ENCODE measurements at regions not wholly inside any gene's neighbourhood (a gene's known extent, or its start where the extent isn't known, plus 50 kb on each side); places are given as distances from the start of the nearest gene placed in this dataset.

DNA sequence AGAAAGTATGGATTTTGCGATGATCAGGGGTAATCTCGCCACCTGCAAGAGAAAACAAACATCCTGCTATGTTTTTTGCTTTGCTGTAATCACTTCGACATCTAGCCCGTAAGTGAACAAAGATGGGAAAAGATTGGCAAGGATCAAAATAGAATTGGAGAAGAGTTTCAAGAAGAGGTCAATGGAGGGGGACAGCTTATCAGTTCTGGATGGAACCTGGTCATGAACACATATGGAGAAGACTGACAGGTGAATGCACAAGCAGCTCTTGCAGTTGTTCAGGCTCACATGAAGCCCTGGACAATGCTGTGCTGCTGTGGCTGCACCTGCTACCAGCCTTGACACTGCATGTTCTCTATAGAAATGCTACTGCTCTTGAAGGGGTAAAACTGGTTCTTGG, 222.1 kb downstream of the BCAS1 start:
- no peak for DNase-seq
- no peaks in the 10 kb centered on the region for H3K9me3 Mint-ChIP-seq
- no peak overlapping the region for H3K4me3 ChIP-seq (ENCODE audit: control insufficient read depth in 1 of 2, extremely low read depth in 1 of 2, low read length in 1 of 2)
- 87% methylated on average over 4 of the region's 4 CpGs for WGBS (ENCODE audit: insufficient coverage)
- POLR2A ChIA-PET = no interaction called here
- ATAC-seq (replicated peaks in 1 of 4) = no peak
- no peaks in the 10 kb centered on the region for H3K27me3 Mint-ChIP-seq
- peaks cover 35 to 49% of the 10 kb centered on the region in 2 experiments for H3K4me1 ChIP-seq (ENCODE audit: control insufficient read depth in 1 of 2, extremely low read depth in 1 of 2, insufficient read depth in 2 of 2, low read length in 2 of 2)
- CTCF ChIA-PET = interaction anchor here in 1 of 2 donors (0.6 kb wide), 1 partner anchor 25 kb away, joined by 3 read pairs; no protein-coding TSS in a partner anchor
- peaks cover 3% of the 10 kb centered on the region for H3K36me3 Mint-ChIP-seq
- H3K36me3 ChIP-seq (ENCODE audit: control insufficient read depth in 2 of 2, extremely low read depth in 1 of 2, insufficient read depth in 1 of 2, low read length in 1 of 2) = no peaks in the 10 kb centered on the region
- H3K27ac ChIP-seq (ENCODE audit: low read length) = no peak overlapping the region
- peak overlapping the region; percentile 3 to 94 for H3K27ac Mint-ChIP-seq
- no peaks in the 10 kb centered on the region for H3K27me3 ChIP-seq (replicated peaks in 1 of 2; ENCODE audit: control insufficient read depth in 2 of 2, extremely low read depth in 1 of 2, insufficient read depth in 2 of 2, low read length in 1 of 2)
- H3K9me3 ChIP-seq = no peaks in the 10 kb centered on the region
- peak overlapping the region in 1 of 3 donors; percentile 71 for H3K4me3 Mint-ChIP-seq
- H3K4me1 Mint-ChIP-seq = peaks cover 54 to 67% (median 60%) of the 10 kb centered on the region in 3 donors

DNA sequence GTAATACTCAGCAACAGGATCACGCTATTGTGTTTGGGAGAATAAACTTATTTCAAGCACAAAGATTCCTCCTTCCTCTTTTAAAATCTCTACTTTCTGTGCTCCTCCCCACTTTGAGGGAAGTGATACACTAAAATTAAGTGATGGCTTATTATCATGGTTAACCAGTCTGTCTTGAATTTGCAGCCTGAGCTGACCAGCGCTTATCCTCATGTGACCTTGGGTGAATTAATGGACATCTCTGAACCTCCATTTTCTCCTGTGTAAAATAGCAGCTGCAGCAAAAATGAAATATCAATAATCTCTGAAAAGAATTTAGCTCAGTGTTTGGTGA, 222.6 kb downstream of the BCAS1 start:
- ATAC-seq (replicated peaks in 1 of 4) = no peak
- CTCF ChIA-PET = interaction anchor here (0.6 to 1.4 kb wide), 2 partner anchors 24 to 25 kb away, joined by 3 to 6 read pairs; no protein-coding TSS in a partner anchor

DNA sequence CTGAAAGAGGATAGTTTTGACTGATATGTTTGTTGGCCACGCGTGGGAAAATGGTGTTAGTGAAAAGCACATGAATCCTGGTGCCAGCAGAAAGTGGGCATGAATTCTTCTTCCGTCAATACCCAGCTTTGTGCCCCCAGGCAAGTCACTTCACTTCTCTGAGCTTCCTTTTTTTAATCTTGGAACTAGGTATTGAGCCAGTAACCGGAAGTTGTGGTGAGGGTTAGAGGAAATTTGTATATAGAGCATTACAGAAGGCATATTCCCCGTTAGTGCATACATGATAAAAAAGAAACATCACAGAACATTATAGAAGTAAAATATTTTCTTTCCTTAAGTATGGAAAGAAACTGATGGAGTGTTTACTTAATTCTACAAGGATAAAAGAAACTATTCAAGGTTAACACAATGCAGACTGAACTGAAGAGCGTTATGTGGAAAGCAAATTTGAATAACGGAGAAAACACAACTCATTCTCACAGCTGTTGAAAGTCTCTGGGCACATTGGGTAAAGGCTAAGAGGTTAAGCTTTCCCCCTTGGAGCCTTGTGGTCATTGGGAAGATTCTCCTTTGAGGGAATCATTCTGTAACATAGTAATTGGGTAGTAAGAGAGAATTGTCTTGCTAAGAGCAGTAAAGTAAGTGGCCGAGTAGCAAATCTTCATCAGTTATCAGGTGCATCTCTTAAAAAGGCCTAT, 223.1 kb downstream of the BCAS1 start:
- DNase-seq = peak in 2 of 35 experiments; percentile 22 to 58

More for the DNA sequence above, 222.6 kb downstream of the BCAS1 start:
- Mint-ChIP-seq H3K27me3 (no peaks in the 10 kb centered on the region), H3K36me3 (peaks cover 3% of the 10 kb centered on the region), H3K27ac (peak overlapping the region; percentile 91 to 94), H3K9me3 (no peaks in the 10 kb centered on the region), H3K4me1 (peaks cover 59 to 72% (median 62%) of the 10 kb centered on the region in 3 donors), H3K4me3 (peak overlapping the region in 1 of 3 donors; percentile 71)
- H3K4me1 ChIP-seq (ENCODE audit: control insufficient read depth in 1 of 2, extremely low read depth in 1 of 2, insufficient read depth in 2 of 2, low read length in 2 of 2) = peaks cover 40 to 53% of the 10 kb centered on the region in 2 experiments
- no CpG with 5 or more reads among the region's 2 CpGs for WGBS (ENCODE audit: insufficient coverage)
- POLR2A ChIA-PET = no interaction called here
- no peak overlapping the region for H3K4me3 ChIP-seq (ENCODE audit: control insufficient read depth in 1 of 2, extremely low read depth in 1 of 2, low read length in 1 of 2)
- H3K36me3 ChIP-seq (ENCODE audit: control insufficient read depth in 2 of 2, extremely low read depth in 1 of 2, insufficient read depth in 1 of 2, low read length in 1 of 2) = no peaks in the 10 kb centered on the region
- no peak for DNase-seq
- no peaks in the 10 kb centered on the region for H3K9me3 ChIP-seq
- no peaks in the 10 kb centered on the region for H3K27me3 ChIP-seq (replicated peaks in 1 of 2; ENCODE audit: control insufficient read depth in 2 of 2, extremely low read depth in 1 of 2, insufficient read depth in 2 of 2, low read length in 1 of 2)
- no peak overlapping the region for H3K27ac ChIP-seq (ENCODE audit: low read length)

DNA sequence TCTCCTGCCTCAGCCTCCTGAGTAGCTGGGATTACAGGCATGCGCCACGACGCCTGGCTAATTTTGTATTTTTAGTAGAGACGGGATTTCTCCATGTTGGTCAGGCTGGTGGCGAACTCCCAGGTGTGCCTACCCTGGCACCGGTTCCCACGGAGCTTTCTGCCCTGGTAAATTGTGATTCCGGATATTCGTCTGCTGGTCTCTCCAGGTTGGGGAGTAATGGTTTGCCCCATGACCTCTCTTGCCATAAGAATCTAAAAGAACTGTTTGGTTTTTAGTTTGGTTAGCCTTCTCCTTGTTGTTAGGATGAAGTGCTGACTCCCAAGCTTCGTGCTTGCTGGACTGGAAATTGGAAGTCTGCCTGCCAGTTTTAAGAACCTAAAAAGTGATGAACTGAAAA, 223.8 kb downstream of the BCAS1 start:
- no peaks in the 10 kb centered on the region for H3K27me3 Mint-ChIP-seq
- peak overlapping the region; percentile 62 to 71 (median 68) for H3K4me3 Mint-ChIP-seq
- CTCF ChIA-PET = interaction anchor here in 1 of 2 donors (0.7 to 1.8 kb wide), 5 partner anchors 11 to 268 kb away, joined by 3 to 6 read pairs (median 3); no protein-coding TSS in a partner anchor
- peaks cover 3% of the 10 kb centered on the region for H3K36me3 Mint-ChIP-seq
- no peak for DNase-seq
- no peaks in the 10 kb centered on the region for H3K9me3 ChIP-seq
- H3K9me3 Mint-ChIP-seq = no peaks in the 10 kb centered on the region
- H3K27ac ChIP-seq (ENCODE audit: low read length) = no peak overlapping the region
- no peak overlapping the region for H3K4me3 ChIP-seq (ENCODE audit: control insufficient read depth in 1 of 2, extremely low read depth in 1 of 2, low read length in 1 of 2)
- WGBS (ENCODE audit: insufficient coverage) = 85% methylated on average over 8 of the region's 10 CpGs
- no peaks in the 10 kb centered on the region for H3K27me3 ChIP-seq (replicated peaks in 1 of 2; ENCODE audit: control insufficient read depth in 2 of 2, extremely low read depth in 1 of 2, insufficient read depth in 2 of 2, low read length in 1 of 2)
- H3K4me1 ChIP-seq (ENCODE audit: control insufficient read depth in 1 of 2, extremely low read depth in 1 of 2, insufficient read depth in 2 of 2, low read length in 2 of 2) = peaks cover 51 to 62% of the 10 kb centered on the region in 2 experiments
- POLR2A ChIA-PET = no interaction called here
- H3K36me3 ChIP-seq (ENCODE audit: control insufficient read depth in 2 of 2, extremely low read depth in 1 of 2, insufficient read depth in 1 of 2, low read length in 1 of 2) = no peaks in the 10 kb centered on the region
- peak overlapping the region; percentile 91 to 94 for H3K27ac Mint-ChIP-seq
- ATAC-seq (replicated peaks in 1 of 4) = no peak
- H3K4me1 Mint-ChIP-seq = peaks cover 68 to 77% (median 70%) of the 10 kb centered on the region in 3 donors

More for the DNA sequence above, 223.1 kb downstream of the BCAS1 start:
- no peaks in the 10 kb centered on the region for H3K36me3 ChIP-seq (ENCODE audit: control insufficient read depth in 2 of 2, extremely low read depth in 1 of 2, insufficient read depth in 1 of 2, low read length in 1 of 2)
- H3K4me1 ChIP-seq (ENCODE audit: control insufficient read depth in 1 of 2, extremely low read depth in 1 of 2, insufficient read depth in 2 of 2, low read length in 2 of 2) = peaks cover 45 to 58% of the 10 kb centered on the region in 2 experiments
- Mint-ChIP-seq H3K4me3 (peak overlapping the region; percentile 62 to 71 (median 68)), H3K4me1 (peaks cover 65 to 77% (median 66%) of the 10 kb centered on the region in 3 donors), H3K36me3 (peaks cover 3% of the 10 kb centered on the region), H3K27me3 (no peaks in the 10 kb centered on the region), H3K27ac (peak overlapping the region; percentile 91 to 94), H3K9me3 (no peaks in the 10 kb centered on the region)
- 0% methylated on average over 1 of the region's 8 CpGs for WGBS (ENCODE audit: insufficient coverage)
- CTCF ChIA-PET = interaction anchor here in 1 of 2 donors (0.7 to 1.8 kb wide), 5 partner anchors 12 to 269 kb away, joined by 3 to 6 read pairs (median 3); no protein-coding TSS in a partner anchor
- H3K4me3 ChIP-seq (ENCODE audit: control insufficient read depth in 1 of 2, extremely low read depth in 1 of 2, low read length in 1 of 2) = peak overlapping the region in 1 of 2 donors; percentile 32
- no peak overlapping the region for H3K27ac ChIP-seq (ENCODE audit: low read length)
- H3K9me3 ChIP-seq = no peaks in the 10 kb centered on the region
- no peaks in the 10 kb centered on the region for H3K27me3 ChIP-seq (replicated peaks in 1 of 2; ENCODE audit: control insufficient read depth in 2 of 2, extremely low read depth in 1 of 2, insufficient read depth in 2 of 2, low read length in 1 of 2)
- POLR2A ChIA-PET = interaction anchor here in 1 of 2 donors (0.5 to 0.6 kb wide), 2 partner anchors 11 to 63 kb away, joined by 3 to 5 read pairs; no protein-coding TSS in a partner anchor
- peak in 3 of 4 experiments; percentile 48 to 63 (median 49) for ATAC-seq (replicated peaks in 1 of 4)

DNA sequence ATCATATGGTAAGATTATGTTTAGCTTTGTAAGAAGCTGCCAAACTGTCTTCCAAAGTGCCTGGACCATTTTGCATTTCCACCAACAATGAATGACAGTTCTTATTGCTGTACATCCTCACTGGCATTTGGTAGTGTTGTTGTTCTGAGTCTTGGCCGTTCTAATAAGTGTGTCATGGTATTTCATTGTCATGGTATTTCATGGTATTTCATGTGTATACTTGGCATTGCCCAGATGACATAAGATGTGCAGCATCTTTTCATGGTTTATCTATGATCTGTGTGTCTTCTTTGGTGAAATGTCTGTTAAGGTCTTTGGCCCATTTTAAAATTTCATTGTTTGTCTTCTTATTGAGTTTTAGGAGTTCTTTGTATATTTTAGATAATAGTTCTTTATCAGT, 224.4 kb downstream of the BCAS1 start:
- Histone ChIP-seq H3K27ac (ENCODE audit: low read length) (peak overlapping the region; percentile 26), H3K27me3 (replicated peaks in 1 of 2; ENCODE audit: control insufficient read depth in 2 of 2, extremely low read depth in 1 of 2, insufficient read depth in 2 of 2, low read length in 1 of 2) (no peaks in the 10 kb centered on the region), H3K9me3 (no peaks in the 10 kb centered on the region), H3K36me3 (ENCODE audit: control insufficient read depth in 2 of 2, extremely low read depth in 1 of 2, insufficient read depth in 1 of 2, low read length in 1 of 2) (no peaks in the 10 kb centered on the region), H3K4me3 (ENCODE audit: control insufficient read depth in 1 of 2, extremely low read depth in 1 of 2, low read length in 1 of 2) (no peak overlapping the region), H3K4me1 (ENCODE audit: control insufficient read depth in 1 of 2, extremely low read depth in 1 of 2, insufficient read depth in 2 of 2, low read length in 2 of 2) (peaks cover 55 to 62% of the 10 kb centered on the region in 2 experiments)
- ATAC-seq (replicated peaks in 1 of 4) = no peak
- ChIA-PET CTCF (interaction anchor here (0.6 to 1.8 kb wide), 3 partner anchors 10 to 268 kb away, joined by 3 to 4 read pairs (median 4); no protein-coding TSS in a partner anchor), POLR2A (interaction anchor here in 1 of 2 donors (1.1 kb wide), 1 partner anchor 11 kb away, joined by 4 read pairs; no protein-coding TSS in a partner anchor)
- H3K27me3 Mint-ChIP-seq = no peaks in the 10 kb centered on the region
- H3K4me3 Mint-ChIP-seq = peak overlapping the region; percentile 11 to 71 (median 14)
- H3K36me3 Mint-ChIP-seq = peaks cover 3% of the 10 kb centered on the region
- H3K9me3 Mint-ChIP-seq = no peaks in the 10 kb centered on the region
- peaks cover 71 to 78% (median 73%) of the 10 kb centered on the region in 3 donors for H3K4me1 Mint-ChIP-seq
- peak overlapping the region; percentile 89 to 91 for H3K27ac Mint-ChIP-seq
- no peak for DNase-seq
- WGBS (ENCODE audit: insufficient coverage) = no CpG with 5 or more reads among the region's 1 CpG

DNA sequence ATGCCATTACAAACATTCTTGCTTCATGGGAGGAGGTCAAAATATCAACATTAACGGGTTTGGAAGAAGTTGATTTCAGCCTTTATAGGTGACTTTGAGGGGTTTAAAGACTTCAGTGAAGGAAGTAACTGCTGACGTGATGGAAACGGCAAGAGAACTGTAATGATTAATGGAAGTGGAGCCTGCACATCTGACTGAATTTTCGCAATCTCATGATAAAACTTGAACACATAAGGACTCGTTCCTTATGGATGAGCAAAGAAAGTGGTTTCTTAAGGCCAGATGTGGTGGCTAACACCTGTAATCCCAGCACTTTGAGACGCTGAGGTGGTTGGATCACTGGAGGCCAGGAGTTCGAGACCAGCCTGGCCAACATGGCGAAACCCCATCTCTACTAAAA, 226.1 kb downstream of the BCAS1 start:
- H3K27me3 ChIP-seq (replicated peaks in 1 of 2; ENCODE audit: control insufficient read depth in 2 of 2, extremely low read depth in 1 of 2, insufficient read depth in 2 of 2, low read length in 1 of 2) = no peaks in the 10 kb centered on the region
- peak overlapping the region; percentile 89 to 91 for H3K27ac Mint-ChIP-seq
- ChIA-PET CTCF (interaction anchor here in 1 of 2 donors (1.7 kb wide), 1 partner anchor 22 kb away, joined by 10 read pairs; no protein-coding TSS in a partner anchor), POLR2A (no interaction called here)
- H3K9me3 Mint-ChIP-seq = no peaks in the 10 kb centered on the region
- H3K9me3 ChIP-seq = no peaks in the 10 kb centered on the region
- peaks cover under 1% of the 10 kb centered on the region for H3K36me3 Mint-ChIP-seq
- peak overlapping the region; percentile 84 for H3K27ac ChIP-seq (ENCODE audit: low read length)
- peak overlapping the region in 1 of 3 donors; percentile 19 for H3K4me3 Mint-ChIP-seq
- WGBS (ENCODE audit: insufficient coverage) = 92% methylated on average over 5 of the region's 8 CpGs
- H3K36me3 ChIP-seq (ENCODE audit: control insufficient read depth in 2 of 2, extremely low read depth in 1 of 2, insufficient read depth in 1 of 2, low read length in 1 of 2) = no peaks in the 10 kb centered on the region
- H3K4me3 ChIP-seq (ENCODE audit: control insufficient read depth in 1 of 2, extremely low read depth in 1 of 2, low read length in 1 of 2) = no peak overlapping the region
- peaks cover 69 to 72% of the 10 kb centered on the region in 2 experiments for H3K4me1 ChIP-seq (ENCODE audit: control insufficient read depth in 1 of 2, extremely low read depth in 1 of 2, insufficient read depth in 2 of 2, low read length in 2 of 2)
- ATAC-seq (replicated peaks in 1 of 4) = no peak
- H3K4me1 Mint-ChIP-seq = peaks cover 84 to 92% (median 86%) of the 10 kb centered on the region in 3 donors
- no peak for DNase-seq
- no peaks in the 10 kb centered on the region for H3K27me3 Mint-ChIP-seq
